Thyroid gland (tissue), 4 donors: ENCODE measurements at regions not wholly inside any gene's neighbourhood (a gene's known extent, or its start where the extent isn't known, plus 50 kb on each side); places are given as distances from the start of the nearest gene placed in this dataset.

Experiments
- CTCF ChIP-seq, 6 experiments: fragments of 200-600 bp in 3 of 6; fragments of 450-650 bp in 3 of 6; sonication (generic) in 3 of 6; IDR thresholded peaks; one replicate each; pipeline ENCODE4 v1.5.1; 2016 to 2019; ENCODE audit warnings: antibody characterized with exemption in 6 of 6, mild to moderate bottlenecking in 2 of 6, inconsistent platforms in 1 of 6, moderate library complexity in 1 of 6
- POLR2A ChIP-seq, 2 donors: fragments of 450-650 bp; IDR thresholded peaks; one replicate each; pipeline ENCODE4 v1.6.1; 2017; ENCODE audit warnings: antibody characterized with exemption in 2 of 2, mild to moderate bottlenecking in 2 of 2, moderate library complexity in 1 of 2

GRCh38 chr12:24668563-24668962 is 280.3 kb downstream of the BCAT1 start:
- TF ChIP-seq CTCF (IDR thresholded peaks at IDR 0.05), result no peak
- TF ChIP-seq POLR2A (IDR thresholded peaks at IDR 0.05), result no peak
